Bronchial epithelial cell (primary cell): ENCODE measurements at regions not wholly inside any gene's neighbourhood (a gene's known extent, or its start where the extent isn't known, plus 50 kb on each side); places are given as distances from the start of the nearest gene placed in this dataset.

Experiments
- DNase-seq: peaks from one replicate; pipeline ENCODE4 v3.0.0-alpha.2; 2010; ENCODE audit warnings: low read depth
- FAIRE-seq: peaks from 2 replicates; lab custom pipeline; 2011; peaks lifted over from hg19 to GRCh38; lab: Jason Lieb, UNC
- H3K27me3 ChIP-seq: 2 replicates; pipeline ENCODE4 v1.5.1; 2011; ENCODE audit warnings: low read length; ENCODE audit not compliant: control insufficient read depth, insufficient read depth
- H3K36me3 ChIP-seq: 2 replicates; pipeline ENCODE4 v1.5.1; 2011; ENCODE audit warnings: low read length; ENCODE audit not compliant: control insufficient read depth, insufficient read depth
- H3K4me3 ChIP-seq: 2 replicates; pipeline ENCODE4 v1.5.1; 2011; ENCODE audit warnings: mild to moderate bottlenecking, low read depth, low read length, control low read depth
- CTCF ChIP-seq: IDR thresholded peaks from 2 replicates; pipeline ENCODE4 v1.5.1; 2011; ENCODE audit warnings: mild to moderate bottlenecking, moderate library complexity, low read length, control low read depth, inconsistent platforms; ENCODE audit not compliant: insufficient read depth, severe bottlenecking

GRCh38 chr1:209134001-209134400, 449.5 kb upstream of the CAMK1G start:
- FAIRE-seq = no peak
- Histone ChIP-seq H3K36me3 (no peaks in the 10 kb centered on the region), H3K4me3 (no peak overlapping the region), H3K27me3 (no peaks in the 10 kb centered on the region)
- DNase-seq = no peak
- no peak for TF ChIP-seq CTCF

- Histone ChIP-seq H3K27me3 (no peaks in the 10 kb centered on the region), H3K4me3 (no peak overlapping the region), H3K36me3 (no peaks in the 10 kb centered on the region)
- no peak for FAIRE-seq
- no peak for TF ChIP-seq CTCF
- no peak for DNase-seq
Measured at GRCh38 chr1:209143916-209144315, 439.6 kb upstream of the CAMK1G start.

GRCh38 chr1:209150114-209150513, 433.4 kb upstream of the CAMK1G start:
- Histone ChIP-seq H3K36me3 (no peaks in the 10 kb centered on the region), H3K4me3 (no peak overlapping the region), H3K27me3 (no peaks in the 10 kb centered on the region)
- peak; percentile 60 for DNase-seq
- no peak for TF ChIP-seq CTCF
- FAIRE-seq = no peak

GRCh38 chr1:209153411-209153810, 430.1 kb upstream of the CAMK1G start:
- DNase-seq (no peak), FAIRE-seq (no peak)
- Histone ChIP-seq H3K27me3 (peaks cover 2% of the 10 kb centered on the region), H3K4me3 (no peak overlapping the region), H3K36me3 (no peaks in the 10 kb centered on the region)
- no peak for TF ChIP-seq CTCF

GRCh38 chr1:209154912-209155311, 428.6 kb upstream of the CAMK1G start:
- no peak for TF ChIP-seq CTCF
- Histone ChIP-seq H3K4me3 (no peak overlapping the region), H3K27me3 (peaks cover 2% of the 10 kb centered on the region), H3K36me3 (no peaks in the 10 kb centered on the region)
- FAIRE-seq (no peak), DNase-seq (no peak)

GRCh38 chr1:209155546-209155945, 428.0 kb upstream of the CAMK1G start:
- TF ChIP-seq CTCF = no peak
- Histone ChIP-seq H3K36me3 (no peaks in the 10 kb centered on the region), H3K27me3 (peaks cover 2% of the 10 kb centered on the region), H3K4me3 (no peak overlapping the region)
- DNase-seq (no peak), FAIRE-seq (no peak)
